ENCODE measurements at regions not wholly inside any gene's neighbourhood (a gene's known extent, or its start where the extent isn't known, plus 50 kb on each side); places are given as distances from the start of the nearest gene placed in this dataset.

- TF ChIP-seq CTCF (conservative IDR thresholded peaks at IDR 0.05; ENCODE audit: low read length) (no peak), EZH2phosphoT487 (IDR thresholded peaks at IDR 0.05; ENCODE audit: borderline replicate concordance, low read depth, low read length) (no peak)
Measured at GRCh38 chr22:23503736-23504440, 76.2 kb downstream of the IGLL1 start.

Data from OCI-LY7 (cell line).